BLaER1 (cell line): ENCODE measurements at regions not wholly inside any gene's neighbourhood (a gene's known extent, or its start where the extent isn't known, plus 50 kb on each side); places are given as distances from the start of the nearest gene placed in this dataset.

Experiments
- H3K27ac ChIP-seq: shearing (Covaris generic); formaldehyde crosslinking; 2 replicates; pipeline ENCODE4 v1.8.1; 2022
- H3K27me3 ChIP-seq: shearing (Covaris generic); formaldehyde crosslinking; 2 replicates; pipeline ENCODE4 v1.8.1; 2022
- H3K36me3 ChIP-seq: shearing (Covaris generic); formaldehyde crosslinking; 2 replicates; pipeline ENCODE4 v1.8.1; 2022
- H3K4me1 ChIP-seq: shearing (Covaris generic); formaldehyde crosslinking; 2 replicates; pipeline ENCODE4 v1.8.1; 2022
- H3K4me2 ChIP-seq: shearing (Covaris generic); formaldehyde crosslinking; 2 replicates; pipeline ENCODE4 v1.8.1; 2022
- H3K4me3 ChIP-seq: shearing (Covaris generic); formaldehyde crosslinking; 2 replicates; pipeline ENCODE4 v1.8.1; 2022
- H3K9ac ChIP-seq: shearing (Covaris generic); formaldehyde crosslinking; 2 replicates; pipeline ENCODE4 v1.8.1; 2022
- H3K9me3 ChIP-seq: shearing (Covaris generic); formaldehyde crosslinking; 2 replicates; pipeline ENCODE4 v1.8.1; 2022
- H4K20me1 ChIP-seq: shearing (Covaris generic); formaldehyde crosslinking; 2 replicates; pipeline ENCODE4 v1.8.1; 2022
- Cebpa-rat ChIP-seq: shearing (Covaris generic); IDR thresholded peaks from 2 replicates; pipeline ENCODE4 v1.8.1; 2022

DNA sequence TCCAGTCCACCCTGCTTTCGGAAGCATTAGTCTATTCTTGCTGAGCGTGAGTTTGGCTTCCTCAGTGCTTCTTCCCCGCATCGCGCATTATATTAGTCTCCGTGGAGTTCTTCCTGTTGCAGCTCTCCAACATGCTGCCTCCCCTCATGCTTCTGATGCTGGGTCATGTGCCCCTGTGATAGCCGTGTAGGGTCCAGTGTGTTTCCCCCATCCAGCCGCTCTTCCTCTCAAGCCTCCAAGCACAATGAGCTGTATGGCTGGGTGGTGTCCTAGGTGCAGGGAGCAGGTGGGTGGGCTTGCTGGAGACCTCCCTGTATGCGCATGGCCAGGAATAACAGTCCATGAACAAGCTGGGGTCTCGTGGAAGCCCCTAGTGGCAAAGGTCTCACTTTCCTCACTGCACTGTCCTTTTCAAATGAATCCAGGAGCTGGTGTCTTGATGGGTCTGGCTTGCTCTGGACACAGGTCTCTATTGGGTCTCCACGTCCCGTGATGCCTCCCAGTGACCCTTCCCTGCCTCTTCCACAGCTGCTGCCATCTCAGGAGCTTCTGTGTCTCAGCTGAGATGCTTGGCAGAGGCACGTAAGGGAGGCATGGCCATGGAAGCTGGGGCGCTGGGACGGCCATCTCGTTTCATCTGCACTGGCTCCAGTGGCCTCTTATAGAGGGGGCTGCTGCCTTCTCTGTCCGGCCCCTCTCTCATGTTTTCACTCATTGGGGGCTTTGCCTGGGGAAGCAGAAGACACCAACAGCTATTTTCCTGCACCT, 54.8 kb upstream of the HDAC4 start:
- peaks cover 35% of the 10 kb centered on the region for H3K9me3 ChIP-seq
- TF ChIP-seq Cebpa-rat = no peak
- no peak overlapping the region for H3K4me3 ChIP-seq
- H3K27me3 ChIP-seq = no peaks in the 10 kb centered on the region
- H3K4me2 ChIP-seq = no peak overlapping the region
- no peak overlapping the region for H3K27ac ChIP-seq
- H4K20me1 ChIP-seq = no peaks in the 10 kb centered on the region
- H3K36me3 ChIP-seq = peaks cover 3% of the 10 kb centered on the region; the same call in 1 of the 2 replicates
- H3K9ac ChIP-seq = no peak overlapping the region
- H3K4me1 ChIP-seq = no peaks in the 10 kb centered on the region

DNA sequence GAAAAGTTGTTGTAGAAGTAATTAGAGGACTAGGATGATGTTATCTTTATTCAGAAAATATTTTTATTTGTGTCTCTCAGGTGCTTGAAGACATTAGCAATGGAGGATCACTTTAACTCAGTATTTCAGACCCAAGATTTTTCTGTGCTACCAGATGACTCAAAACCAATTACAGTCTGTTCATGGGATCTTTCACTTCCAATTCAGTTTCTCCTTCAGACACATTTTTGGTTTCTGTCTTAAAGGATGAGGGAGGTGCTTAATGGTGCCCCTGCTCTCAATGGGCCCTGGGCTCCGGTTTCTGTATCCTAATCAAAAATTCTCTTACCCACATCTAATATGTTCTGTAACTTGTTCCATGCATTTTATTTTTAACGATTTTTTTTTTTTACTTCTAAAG, 53.7 kb upstream of the HDAC4 start:
- TF ChIP-seq Cebpa-rat = no peak
- no peaks in the 10 kb centered on the region for H4K20me1 ChIP-seq
- H3K27me3 ChIP-seq = no peaks in the 10 kb centered on the region
- H3K9ac ChIP-seq = no peak overlapping the region
- H3K4me1 ChIP-seq = no peaks in the 10 kb centered on the region
- peaks cover 3% of the 10 kb centered on the region; the same call in 1 of the 2 replicates for H3K36me3 ChIP-seq
- no peak overlapping the region for H3K27ac ChIP-seq
- H3K4me3 ChIP-seq = no peak overlapping the region
- H3K4me2 ChIP-seq = no peak overlapping the region
- H3K9me3 ChIP-seq = peaks cover 43% of the 10 kb centered on the region
